ENCODE measurements at regions not wholly inside any gene's neighbourhood (a gene's known extent, or its start where the extent isn't known, plus 50 kb on each side); places are given as distances from the start of the nearest gene placed in this dataset.

DNA sequence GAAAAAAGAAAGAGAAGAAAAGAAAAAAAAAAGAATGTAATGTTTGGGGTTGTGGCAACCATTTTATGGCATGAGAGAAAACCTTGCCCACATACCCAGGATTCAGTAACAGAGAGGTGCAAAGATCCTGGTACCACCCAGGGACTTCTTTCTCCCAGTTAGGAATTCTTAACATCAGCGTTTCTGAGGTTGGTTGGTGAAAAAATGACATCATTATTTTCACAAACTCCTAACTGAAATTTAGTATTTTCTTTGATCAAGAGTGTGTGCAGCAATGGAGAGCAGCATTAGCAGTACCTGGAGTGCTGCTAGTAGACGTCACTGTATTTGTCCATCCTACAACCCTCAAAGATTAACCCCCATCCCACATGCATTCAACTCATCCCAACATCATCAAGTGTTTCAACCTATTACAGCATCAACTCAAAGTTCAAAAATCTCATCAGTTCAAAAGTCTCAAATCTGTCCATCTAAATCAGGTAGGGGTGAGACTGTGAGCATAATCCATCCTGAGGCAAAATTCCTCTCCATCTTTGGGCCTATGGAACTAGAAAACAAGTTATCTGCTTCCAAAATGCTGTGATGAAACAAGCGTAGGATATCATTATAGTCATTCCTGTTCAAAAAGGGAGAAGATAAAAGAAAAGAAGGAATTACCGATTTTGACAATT lies 60.1 kb upstream of the MSX2 start:
- Histone ChIP-seq H3K27me3 (no peaks in the 10 kb centered on the region), H3K4me2 (no peak overlapping the region), H3K27ac (no peak overlapping the region), H3K4me1 (no peaks in the 10 kb centered on the region), H3K9ac (no peak overlapping the region), H4K20me1 (no peaks in the 10 kb centered on the region), H3K9me3 (replicated peaks in 1 of 11) (peaks cover 18 to 26% (median 20%) of the 10 kb centered on the region in 11 experiments), H3K4me3 (no peak overlapping the region), H3K36me3 (no peaks in the 10 kb centered on the region)
- TF ChIP-seq Cebpa-rat (IDR thresholded peaks at IDR 0.05), result no peak

DNA sequence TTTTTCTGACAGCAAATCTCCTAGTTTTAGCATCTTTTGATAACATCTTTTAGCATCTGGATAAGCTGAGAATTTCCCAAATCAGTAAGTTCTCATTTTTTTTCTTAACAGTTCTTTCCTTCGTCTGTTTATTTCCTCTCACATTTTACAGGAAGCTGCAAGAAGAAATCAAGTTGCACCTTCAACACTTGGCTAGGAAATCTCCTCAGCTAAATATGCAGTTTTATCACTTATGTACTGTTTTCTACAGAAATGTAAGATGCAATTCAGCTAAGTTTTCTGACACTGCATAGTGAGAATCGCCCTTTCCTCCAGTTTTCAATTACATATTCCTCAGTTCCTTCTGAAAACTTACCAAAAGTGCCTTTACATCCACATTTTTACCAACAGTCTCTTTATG lies 59.0 kb upstream of the MSX2 start:
- Histone ChIP-seq H3K4me3 (no peak overlapping the region), H3K9me3 (replicated peaks in 1 of 11) (peaks cover 18 to 26% (median 20%) of the 10 kb centered on the region in 11 experiments), H3K4me2 (no peak overlapping the region), H3K36me3 (no peaks in the 10 kb centered on the region), H4K20me1 (no peaks in the 10 kb centered on the region), H3K27ac (no peak overlapping the region), H3K9ac (no peak overlapping the region), H3K27me3 (no peaks in the 10 kb centered on the region), H3K4me1 (no peaks in the 10 kb centered on the region)
- TF ChIP-seq Cebpa-rat (IDR thresholded peaks at IDR 0.05), result no peak

DNA sequence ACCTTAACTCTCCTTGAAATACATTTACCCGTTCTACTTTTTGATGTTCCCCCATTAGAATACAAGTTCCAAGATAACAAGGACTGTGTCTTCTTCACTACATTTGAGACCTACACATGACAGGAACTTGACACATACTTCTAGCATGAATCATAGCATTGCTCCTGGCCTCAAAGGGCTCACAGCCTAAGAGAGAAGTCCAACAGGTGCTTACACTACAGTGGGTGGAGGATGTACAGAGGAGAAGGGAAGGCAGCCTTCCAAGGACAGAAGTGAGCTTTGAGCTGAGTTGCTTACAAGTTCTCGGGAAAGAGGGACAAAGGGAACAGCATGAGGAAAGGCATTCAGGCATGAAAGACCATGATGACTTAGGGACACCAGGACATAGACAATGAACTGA lies 56.9 kb upstream of the MSX2 start:
- Histone ChIP-seq H3K9ac (no peak overlapping the region), H3K36me3 (no peaks in the 10 kb centered on the region), H3K4me3 (no peak overlapping the region), H4K20me1 (no peaks in the 10 kb centered on the region), H3K4me2 (no peak overlapping the region), H3K27ac (no peak overlapping the region), H3K27me3 (no peaks in the 10 kb centered on the region), H3K4me1 (no peaks in the 10 kb centered on the region), H3K9me3 (replicated peaks in 1 of 11) (peaks cover 18 to 26% (median 20%) of the 10 kb centered on the region in 11 experiments)
- TF ChIP-seq Cebpa-rat (IDR thresholded peaks at IDR 0.05), result no peak

DNA sequence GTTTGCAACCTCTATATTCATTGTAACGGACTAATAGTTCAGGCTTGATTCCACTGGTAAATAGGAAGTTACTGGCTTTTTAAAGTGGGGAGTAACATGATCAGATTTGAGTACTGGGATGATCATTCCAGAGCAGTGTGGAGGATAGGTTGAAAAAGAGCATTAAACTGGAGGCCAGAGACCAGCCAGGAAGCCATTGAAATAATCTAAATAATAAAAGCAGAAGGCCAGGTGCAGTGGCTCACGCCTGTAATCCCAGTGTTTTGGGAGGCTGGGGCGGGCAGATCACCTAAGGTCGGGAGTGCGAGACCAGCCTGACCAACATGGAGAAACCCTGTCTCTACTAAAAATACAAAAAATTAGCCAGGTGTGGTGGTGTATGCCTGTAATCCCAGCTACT lies 56.0 kb upstream of the MSX2 start:
- Histone ChIP-seq H3K4me1 (no peaks in the 10 kb centered on the region), H3K4me3 (no peak overlapping the region), H3K36me3 (no peaks in the 10 kb centered on the region), H3K9me3 (replicated peaks in 1 of 11) (peaks cover 18 to 26% (median 20%) of the 10 kb centered on the region in 11 experiments), H3K4me2 (no peak overlapping the region), H3K9ac (no peak overlapping the region), H4K20me1 (no peaks in the 10 kb centered on the region), H3K27me3 (no peaks in the 10 kb centered on the region), H3K27ac (no peak overlapping the region)
- no peak for TF ChIP-seq Cebpa-rat (IDR thresholded peaks at IDR 0.05)
